ENCODE measurements at regions not wholly inside any gene's neighbourhood (a gene's known extent, or its start where the extent isn't known, plus 50 kb on each side); places are given as distances from the start of the nearest gene placed in this dataset.

GRCh38 chr15:79516155-79516554 is 84.0 kb downstream of the MINAR1 start:
- intact Hi-C loops (cut with micrococcal nuclease): no loop called here
- no peak for TF ChIP-seq CTCF (IDR thresholded peaks at IDR 0.05; ENCODE audit: borderline replicate concordance)
- Histone ChIP-seq H3K4me1 (no peaks in the 10 kb centered on the region), H3K4me3 (no peak overlapping the region), H3K27ac (replicated peaks) (no peak overlapping the region), H3K27me3 (ENCODE audit: low read depth) (peaks cover 37% of the 10 kb centered on the region), H3K9me3 (replicated peaks) (no peaks in the 10 kb centered on the region), H3K36me3 (no peaks in the 10 kb centered on the region)
- no peak for DNase-seq

GRCh38 chr15:79516646-79517045 is 84.5 kb downstream of the MINAR1 start:
- no peaks in the 10 kb centered on the region for H3K9me3 ChIP-seq (replicated peaks)
- no peak overlapping the region for H3K27ac ChIP-seq (replicated peaks)
- H3K27me3 ChIP-seq (ENCODE audit: low read depth): peaks cover 34% of the 10 kb centered on the region
- no peaks in the 10 kb centered on the region for H3K36me3 ChIP-seq
- H3K4me1 ChIP-seq: no peaks in the 10 kb centered on the region
- no peak overlapping the region for H3K4me3 ChIP-seq
- intact Hi-C loops (cut with micrococcal nuclease): no loop called here
- TF ChIP-seq CTCF (IDR thresholded peaks at IDR 0.05; ENCODE audit: borderline replicate concordance): no peak
- no peak for DNase-seq

- H3K27me3 ChIP-seq (ENCODE audit: low read depth): peaks cover 34% of the 10 kb centered on the region
- H3K9me3 ChIP-seq (replicated peaks): no peaks in the 10 kb centered on the region
- H3K4me1 ChIP-seq: no peaks in the 10 kb centered on the region
- no peak for TF ChIP-seq CTCF (IDR thresholded peaks at IDR 0.05; ENCODE audit: borderline replicate concordance)
- no peak for DNase-seq
- H3K4me3 ChIP-seq: no peak overlapping the region
- intact Hi-C loops (cut with micrococcal nuclease): no loop called here
- no peaks in the 10 kb centered on the region for H3K36me3 ChIP-seq
- no peak overlapping the region for H3K27ac ChIP-seq (replicated peaks)
Observed at GRCh38 chr15:79519628-79520027, 87.5 kb downstream of the MINAR1 start.

- Histone ChIP-seq H3K27me3 (ENCODE audit: low read depth) (peaks cover 36% of the 10 kb centered on the region), H3K27ac (replicated peaks) (no peak overlapping the region), H3K4me1 (no peaks in the 10 kb centered on the region), H3K36me3 (no peaks in the 10 kb centered on the region), H3K4me3 (no peak overlapping the region), H3K9me3 (replicated peaks) (no peaks in the 10 kb centered on the region)
- no peak for TF ChIP-seq CTCF (IDR thresholded peaks at IDR 0.05; ENCODE audit: borderline replicate concordance)
- DNase-seq: no peak
- intact Hi-C loops (cut with micrococcal nuclease): no loop called here
Observed at GRCh38 chr15:79520654-79521053, 88.5 kb downstream of the MINAR1 start.

- Histone ChIP-seq H3K36me3 (no peaks in the 10 kb centered on the region), H3K4me3 (no peak overlapping the region), H3K27me3 (ENCODE audit: low read depth) (peaks cover 32% of the 10 kb centered on the region), H3K4me1 (no peaks in the 10 kb centered on the region), H3K9me3 (replicated peaks) (no peaks in the 10 kb centered on the region), H3K27ac (replicated peaks) (no peak overlapping the region)
- no peak for DNase-seq
- no peak for TF ChIP-seq CTCF (IDR thresholded peaks at IDR 0.05; ENCODE audit: borderline replicate concordance)
- intact Hi-C loops (cut with micrococcal nuclease): no loop called here
Observed at GRCh38 chr15:79522656-79523055, 90.5 kb downstream of the MINAR1 start.

- H3K27ac ChIP-seq (replicated peaks): no peak overlapping the region
- no peak for TF ChIP-seq CTCF (IDR thresholded peaks at IDR 0.05; ENCODE audit: borderline replicate concordance)
- H3K9me3 ChIP-seq (replicated peaks): no peaks in the 10 kb centered on the region
- DNase-seq: no peak
- H3K4me1 ChIP-seq: no peaks in the 10 kb centered on the region
- intact Hi-C loops (cut with micrococcal nuclease): no loop called here
- H3K36me3 ChIP-seq: no peaks in the 10 kb centered on the region
- peaks cover 32% of the 10 kb centered on the region for H3K27me3 ChIP-seq (ENCODE audit: low read depth)
- H3K4me3 ChIP-seq: no peak overlapping the region
Observed at GRCh38 chr15:79523266-79523665, 91.1 kb downstream of the MINAR1 start.
